ENCODE measurements at regions not wholly inside any gene's neighbourhood (a gene's known extent, or its start where the extent isn't known, plus 50 kb on each side); places are given as distances from the start of the nearest gene placed in this dataset.

GRCh38 chr7:136807598-136807997 is 60.9 kb upstream of the CHRM2 start:
- peak in 1 of 3 experiments; percentile 11 for TF ChIP-seq CTCF (IDR thresholded peaks at IDR 0.05; ENCODE audit: unreplicated experiment in 3 of 3)
- peaks cover 13% of the 10 kb centered on the region for H3K9me3 Mint-ChIP-seq
- no peak overlapping the region for H3K27ac Mint-ChIP-seq
- H3K4me3 Mint-ChIP-seq: no peak overlapping the region
- no peaks in the 10 kb centered on the region for H3K36me3 Mint-ChIP-seq (ENCODE audit: low read depth)
- no peaks in the 10 kb centered on the region for H3K27me3 Mint-ChIP-seq (ENCODE audit: low read depth)
- H3K4me1 Mint-ChIP-seq: no peaks in the 10 kb centered on the region

GRCh38 chr7:136803028-136803427 is 65.4 kb upstream of the CHRM2 start:
- Mint-ChIP-seq H3K4me1 (no peaks in the 10 kb centered on the region), H3K9me3 (peaks cover 8% of the 10 kb centered on the region), H3K27ac (no peak overlapping the region), H3K4me3 (no peak overlapping the region), H3K36me3 (ENCODE audit: low read depth) (no peaks in the 10 kb centered on the region), H3K27me3 (ENCODE audit: low read depth) (no peaks in the 10 kb centered on the region)
- TF ChIP-seq CTCF (IDR thresholded peaks at IDR 0.05; ENCODE audit: unreplicated experiment in 3 of 3): no peak

GRCh38 chr7:136783934-136784333 is 84.5 kb upstream of the CHRM2 start:
- no peaks in the 10 kb centered on the region for H3K36me3 Mint-ChIP-seq (ENCODE audit: low read depth)
- no peak overlapping the region for H3K4me3 Mint-ChIP-seq
- H3K4me1 Mint-ChIP-seq: no peaks in the 10 kb centered on the region
- TF ChIP-seq CTCF (IDR thresholded peaks at IDR 0.05; ENCODE audit: unreplicated experiment in 3 of 3): no peak
- no peak overlapping the region for H3K27ac Mint-ChIP-seq
- H3K27me3 Mint-ChIP-seq (ENCODE audit: low read depth): no peaks in the 10 kb centered on the region
- peaks cover 2% of the 10 kb centered on the region for H3K9me3 Mint-ChIP-seq

GRCh38 chr7:136741941-136742340 is 126.5 kb upstream of the CHRM2 start:
- Mint-ChIP-seq H3K27ac (no peak overlapping the region), H3K9me3 (peaks cover 16% of the 10 kb centered on the region), H3K4me3 (no peak overlapping the region), H3K4me1 (no peaks in the 10 kb centered on the region), H3K36me3 (ENCODE audit: low read depth) (no peaks in the 10 kb centered on the region), H3K27me3 (ENCODE audit: low read depth) (peaks cover 4% of the 10 kb centered on the region)
- TF ChIP-seq CTCF (IDR thresholded peaks at IDR 0.05; ENCODE audit: unreplicated experiment in 3 of 3): no peak

- peaks cover 4% of the 10 kb centered on the region for H3K27me3 Mint-ChIP-seq (ENCODE audit: low read depth)
- no peaks in the 10 kb centered on the region for H3K4me1 Mint-ChIP-seq
- H3K9me3 Mint-ChIP-seq: no peaks in the 10 kb centered on the region
- no peaks in the 10 kb centered on the region for H3K36me3 Mint-ChIP-seq (ENCODE audit: low read depth)
- no peak overlapping the region for H3K4me3 Mint-ChIP-seq
- no peak for TF ChIP-seq CTCF (IDR thresholded peaks at IDR 0.05; ENCODE audit: unreplicated experiment in 3 of 3)
- H3K27ac Mint-ChIP-seq: no peak overlapping the region
Measured at GRCh38 chr7:136728945-136729344, 139.5 kb upstream of the CHRM2 start.

GRCh38 chr7:136726460-136726859 is 142.0 kb upstream of the CHRM2 start:
- Mint-ChIP-seq H3K27me3 (ENCODE audit: low read depth) (peaks cover 3% of the 10 kb centered on the region), H3K4me3 (no peak overlapping the region), H3K4me1 (no peaks in the 10 kb centered on the region), H3K9me3 (no peaks in the 10 kb centered on the region), H3K36me3 (ENCODE audit: low read depth) (no peaks in the 10 kb centered on the region), H3K27ac (no peak overlapping the region)
- no peak for TF ChIP-seq CTCF (IDR thresholded peaks at IDR 0.05; ENCODE audit: unreplicated experiment in 3 of 3)

Measured in nephron (organoid).